ENCODE measurements at regions not wholly inside any gene's neighbourhood (a gene's known extent, or its start where the extent isn't known, plus 50 kb on each side); places are given as distances from the start of the nearest gene placed in this dataset.

DNA sequence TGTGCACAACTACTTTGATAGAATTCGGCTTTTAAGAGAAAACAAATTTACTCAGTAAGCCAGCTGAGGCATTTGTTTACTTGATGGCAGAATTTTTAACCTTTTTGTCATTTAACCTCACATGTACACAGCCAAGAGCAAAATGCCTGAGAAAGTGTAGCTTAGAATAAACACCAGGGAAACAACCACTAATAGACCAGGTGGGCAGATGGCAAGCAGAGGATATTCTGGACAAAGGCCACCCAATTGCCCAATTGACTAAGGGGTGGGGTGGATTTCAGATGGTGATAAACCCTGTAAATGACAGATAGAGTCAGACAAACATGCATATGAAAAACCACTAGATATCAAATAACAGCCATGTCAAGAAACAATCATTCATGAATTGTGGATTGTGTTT is 190.7 kb upstream of the FBXL4 start:
- H3K27ac ChIP-seq = no peak overlapping the region
- no peak for TF ChIP-seq ZFX (IDR thresholded peaks at IDR 0.05)
- TF ChIP-seq, protein P1, sequence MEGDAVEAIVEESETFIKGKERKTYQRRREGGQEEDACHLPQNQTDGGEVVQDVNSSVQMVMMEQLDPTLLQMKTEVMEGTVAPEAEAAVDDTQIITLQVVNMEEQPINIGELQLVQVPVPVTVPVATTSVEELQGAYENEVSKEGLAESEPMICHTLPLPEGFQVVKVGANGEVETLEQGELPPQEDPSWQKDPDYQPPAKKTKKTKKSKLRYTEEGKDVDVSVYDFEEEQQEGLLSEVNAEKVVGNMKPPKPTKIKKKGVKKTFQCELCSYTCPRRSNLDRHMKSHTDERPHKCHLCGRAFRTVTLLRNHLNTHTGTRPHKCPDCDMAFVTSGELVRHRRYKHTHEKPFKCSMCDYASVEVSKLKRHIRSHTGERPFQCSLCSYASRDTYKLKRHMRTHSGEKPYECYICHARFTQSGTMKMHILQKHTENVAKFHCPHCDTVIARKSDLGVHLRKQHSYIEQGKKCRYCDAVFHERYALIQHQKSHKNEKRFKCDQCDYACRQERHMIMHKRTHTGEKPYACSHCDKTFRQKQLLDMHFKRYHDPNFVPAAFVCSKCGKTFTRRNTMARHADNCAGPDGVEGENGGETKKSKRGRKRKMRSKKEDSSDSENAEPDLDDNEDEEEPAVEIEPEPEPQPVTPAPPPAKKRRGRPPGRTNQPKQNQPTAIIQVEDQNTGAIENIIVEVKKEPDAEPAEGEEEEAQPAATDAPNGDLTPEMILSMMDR (conservative IDR thresholded peaks at IDR 0.05) = no peak

DNA sequence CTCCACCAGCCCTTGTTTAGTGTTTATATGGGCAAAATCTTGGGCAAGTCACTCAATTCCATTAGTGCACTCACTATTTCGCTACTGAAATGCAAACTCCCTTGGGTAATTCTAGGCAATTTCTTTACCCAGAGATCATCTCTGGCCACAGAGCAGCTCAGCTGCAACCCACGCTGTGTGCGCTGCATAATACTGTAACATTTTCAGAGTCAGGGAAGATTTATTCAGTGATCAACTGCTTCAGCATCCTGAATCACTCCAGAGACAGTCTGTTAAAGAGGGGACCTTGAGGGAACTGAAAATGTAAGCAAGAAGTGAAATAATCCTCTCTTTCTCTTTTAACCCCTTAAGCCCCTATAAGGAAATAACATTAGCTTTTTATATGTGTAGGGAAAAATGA is 189.6 kb upstream of the FBXL4 start:
- no peak for TF ChIP-seq ZFX (IDR thresholded peaks at IDR 0.05)
- TF ChIP-seq, protein P1 (conservative IDR thresholded peaks at IDR 0.05) = no peak
- H3K27ac ChIP-seq = no peak overlapping the region

DNA sequence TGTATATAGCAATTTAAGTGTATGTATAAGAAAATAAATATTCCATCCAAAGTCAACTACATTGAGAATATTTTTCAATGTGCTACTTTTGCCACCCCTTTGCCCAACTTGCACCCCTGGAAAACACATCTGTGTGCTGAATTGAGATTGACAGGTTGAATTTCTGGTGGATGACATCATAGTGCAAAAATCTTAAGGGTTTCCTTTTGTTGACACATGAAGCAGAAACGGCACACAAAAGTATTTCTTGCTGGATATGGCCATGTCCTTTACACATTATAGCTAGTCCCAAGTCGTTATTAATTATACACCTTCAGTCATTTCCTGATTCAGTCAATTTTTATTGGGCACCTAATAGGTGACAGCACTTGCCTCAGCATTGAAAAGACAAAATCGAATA is 188.7 kb upstream of the FBXL4 start:
- TF ChIP-seq, protein P1 (conservative IDR thresholded peaks at IDR 0.05) = no peak
- no peak for TF ChIP-seq ZFX (IDR thresholded peaks at IDR 0.05)
- no peak overlapping the region for H3K27ac ChIP-seq

DNA sequence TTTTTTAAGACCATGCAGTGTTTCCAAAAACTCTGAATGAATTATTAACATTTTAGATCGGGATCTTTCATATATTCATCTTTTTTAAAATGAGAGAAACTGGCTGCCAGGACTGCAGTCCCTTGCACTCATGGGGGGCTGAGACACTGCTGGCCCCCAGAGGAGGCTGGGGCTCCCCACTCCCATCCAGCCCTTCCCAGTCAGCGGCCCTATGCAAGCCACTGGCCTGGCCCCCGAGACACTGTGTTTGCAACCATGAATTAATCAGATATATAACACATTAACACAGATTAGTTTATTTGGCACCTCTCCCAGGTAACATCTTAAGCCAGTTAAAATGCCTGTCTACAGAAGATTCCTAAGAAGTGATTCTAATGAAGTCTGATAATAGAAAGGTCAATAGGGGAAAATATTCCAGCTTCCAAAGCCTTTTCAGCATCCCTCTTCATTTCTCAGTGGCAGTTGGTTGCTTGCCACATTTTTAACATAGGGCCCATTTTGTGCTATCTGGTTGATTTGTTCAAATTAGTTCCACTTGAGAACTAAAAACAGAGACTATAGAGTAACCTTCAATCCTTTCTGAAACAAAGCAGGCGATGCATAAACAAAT is 184.4 kb upstream of the FBXL4 start:
- TF ChIP-seq, protein P1 (conservative IDR thresholded peaks at IDR 0.05) = no peak
- no peak for TF ChIP-seq ZFX (IDR thresholded peaks at IDR 0.05)

DNA sequence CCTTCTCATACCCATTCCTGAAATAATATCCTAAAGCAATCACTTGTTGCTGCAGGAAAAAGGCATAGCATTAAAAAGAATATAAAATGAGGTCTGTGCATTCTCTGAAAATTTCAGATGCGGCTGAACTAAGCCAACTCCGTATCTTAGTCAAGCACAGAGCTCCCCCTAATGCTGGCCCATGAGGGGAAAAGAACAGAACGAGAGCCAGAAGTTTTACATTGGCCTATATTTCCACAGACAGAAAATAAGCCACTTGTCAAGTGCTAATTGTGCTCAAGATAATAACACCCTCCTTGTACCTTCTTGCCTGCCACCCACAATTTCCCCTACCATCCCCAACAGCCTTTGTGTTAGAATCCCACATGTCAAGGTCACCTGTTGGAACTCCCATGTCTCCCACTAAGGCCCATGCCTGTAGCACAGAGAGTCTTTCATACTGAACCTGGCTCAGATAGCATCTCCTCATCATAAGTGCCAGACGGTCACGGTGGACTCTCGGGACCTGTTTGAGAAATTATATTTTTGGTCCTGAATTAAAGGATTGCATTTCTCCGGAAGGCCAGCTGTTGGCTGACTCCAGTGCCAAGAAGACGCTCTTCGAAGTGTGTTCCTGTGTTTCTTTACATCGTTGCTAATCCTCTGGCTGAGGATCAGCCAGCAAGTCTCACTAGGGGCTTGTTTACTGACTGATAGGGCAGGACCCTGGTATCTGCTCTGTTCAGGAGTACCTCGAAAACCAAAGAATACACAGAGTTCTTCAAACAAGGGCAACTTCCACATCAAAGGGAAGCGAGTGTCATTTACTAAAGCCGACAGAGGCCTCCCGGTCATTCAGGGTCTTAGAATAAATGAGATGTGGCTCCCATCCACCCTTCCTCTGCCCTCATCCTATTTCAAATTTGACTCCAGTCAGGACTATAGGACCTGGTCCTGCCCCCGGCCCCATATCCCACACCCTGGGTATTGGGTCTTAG is 183.4 kb upstream of the FBXL4 start:
- TF ChIP-seq, protein P1 (conservative IDR thresholded peaks at IDR 0.05) = 0 out of 2 replicates have a peak, but pooled peaks have one; percentile 3
- no peak for TF ChIP-seq ZFX (IDR thresholded peaks at IDR 0.05)
- H3K27ac ChIP-seq = no peak overlapping the region

More for the DNA sequence above, 184.4 kb upstream of the FBXL4 start:
- no peak overlapping the region for H3K27ac ChIP-seq

DNA sequence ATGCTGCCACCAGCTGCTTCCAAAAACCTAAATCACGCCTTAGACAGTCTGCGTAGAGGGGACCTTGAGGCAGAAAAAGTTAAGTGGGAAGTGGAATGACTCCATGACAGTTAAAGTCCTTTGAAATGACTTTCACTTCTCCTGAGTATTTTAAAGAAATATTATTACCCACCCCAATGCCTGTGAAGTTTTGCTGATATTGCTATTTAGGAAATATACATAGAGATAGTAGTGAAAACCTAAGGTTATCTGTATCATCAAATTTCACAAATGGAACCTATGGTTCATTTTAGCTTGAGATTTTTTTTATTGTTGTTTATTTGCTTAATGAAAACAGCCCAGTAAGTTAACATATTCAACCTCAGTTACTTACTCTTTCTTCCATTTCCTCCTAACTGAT is 182.1 kb upstream of the FBXL4 start:
- TF ChIP-seq, protein P1 (conservative IDR thresholded peaks at IDR 0.05) = no peak
- TF ChIP-seq ZFX (IDR thresholded peaks at IDR 0.05) = no peak
- H3K27ac ChIP-seq = no peak overlapping the region

DNA sequence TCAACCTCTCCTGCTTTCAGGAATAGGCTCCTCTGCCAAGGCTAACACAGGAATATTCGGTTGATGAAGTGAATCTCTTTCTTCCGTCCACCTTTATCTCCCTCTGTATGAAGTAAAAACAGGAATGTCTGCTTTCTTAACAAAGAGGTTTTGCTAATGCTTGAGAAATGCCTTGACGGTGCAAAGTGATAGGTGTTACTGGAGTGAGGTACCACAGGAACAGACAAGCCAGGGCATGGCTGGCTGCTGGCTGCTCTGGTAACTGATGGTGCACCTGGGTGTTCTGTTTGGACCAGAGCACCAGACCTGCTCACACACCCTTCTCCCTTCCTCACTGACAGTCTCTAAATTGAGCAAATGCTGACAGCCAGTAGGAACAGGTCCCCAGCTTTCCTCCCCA is 174.0 kb upstream of the FBXL4 start:
- TF ChIP-seq, protein P1 (conservative IDR thresholded peaks at IDR 0.05) = no peak
- TF ChIP-seq ZFX (IDR thresholded peaks at IDR 0.05) = no peak
- no peak overlapping the region for H3K27ac ChIP-seq
